Dendritic cell treated with granulocyte-macrophage colony-stimulating factor and Interleukin-4, amounts not matched to agents 40 ng/mL and 50 ng/mL, for 4 days (primary cell): ENCODE measurements at regions not wholly inside any gene's neighbourhood (a gene's known extent, or its start where the extent isn't known, plus 50 kb on each side); places are given as distances from the start of the nearest gene placed in this dataset.
A peak's percentile ranks its signal among the peaks of the same experiment; 100 is the strongest.
"Not testable (repeated sequence)": the region's sequence is repeated elsewhere in the genome, so short reads cannot be mapped to it uniquely, and the experiment has no call there.

ENCODE experiments used
- H3K27ac Mint-ChIP-seq: one replicate; pipeline ENCODE4 v1.8.0; 2022; ENCODE audit warnings: mild to moderate bottlenecking, mixed read lengths
- H3K27me3 Mint-ChIP-seq: one replicate; pipeline ENCODE4 v1.8.0; 2022; ENCODE audit warnings: mild to moderate bottlenecking, mixed read lengths
- H3K36me3 Mint-ChIP-seq: one replicate; pipeline ENCODE4 v1.8.0; 2022; ENCODE audit warnings: low read depth, mixed read lengths
- H3K4me1 Mint-ChIP-seq: one replicate; pipeline ENCODE4 v1.8.0; 2022; ENCODE audit warnings: low read depth, mixed read lengths
- H3K4me3 Mint-ChIP-seq: one replicate; pipeline ENCODE4 v1.8.0; 2022; ENCODE audit warnings: mild to moderate bottlenecking, moderate library complexity, mixed read lengths
- H3K9me3 Mint-ChIP-seq: one replicate; pipeline ENCODE4 v1.8.0; 2022; ENCODE audit warnings: mixed read lengths
- intact Hi-C: fragments of 100-400 bp; cut with micrococcal nuclease; formaldehyde crosslinking; loops from one replicate; pipeline ENCODE4 v1.15.0; 2022

DNA sequence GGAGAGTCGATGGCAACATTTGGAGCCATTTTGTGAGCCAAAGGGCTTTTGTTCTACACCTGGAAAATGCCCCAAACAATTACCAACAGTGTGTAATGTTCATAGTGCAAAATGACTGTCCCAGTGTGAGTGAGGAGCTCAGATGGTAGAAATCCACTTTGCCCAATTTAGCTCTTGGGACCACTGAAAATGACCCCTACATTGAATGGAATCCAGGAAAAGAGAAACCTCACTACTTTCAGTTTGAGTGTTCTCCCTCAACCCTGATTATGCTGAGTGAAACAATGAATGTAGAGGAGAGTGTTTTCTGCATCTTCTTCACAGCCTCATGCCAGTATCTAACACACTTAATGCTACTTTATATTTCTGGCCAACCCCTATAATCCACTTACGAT, 84.9 kb upstream of the NRN1 start:
- Mint-ChIP-seq H3K27ac (no peak overlapping the region), H3K27me3 (peaks cover 21% of the 10 kb centered on the region), H3K36me3 (no peaks in the 10 kb centered on the region), H3K4me1 (peaks cover 10% of the 10 kb centered on the region), H3K4me3 (no peak overlapping the region), H3K9me3 (no peaks in the 10 kb centered on the region)
- intact Hi-C loops, result no loop called here

GRCh38 chr6:6090861-6091607, 84.3 kb upstream of the NRN1 start:
- intact Hi-C loops, result no loop called here

GRCh38 chr6:6085928-6086668, 79.4 kb upstream of the NRN1 start:
- Mint-ChIP-seq H3K4me1 (peaks cover 21% of the 10 kb centered on the region), H3K9me3 (peaks cover 7% of the 10 kb centered on the region), H3K27ac (peak overlapping the region; percentile 23), H3K27me3 (peaks cover 15% of the 10 kb centered on the region), H3K4me3 (no peak overlapping the region), H3K36me3 (no peaks in the 10 kb centered on the region)
- intact Hi-C loops, result no loop called here

More at GRCh38 chr6:6090861-6091607, 84.3 kb upstream of the NRN1 start:
- Mint-ChIP-seq H3K36me3 (no peaks in the 10 kb centered on the region), H3K27me3 (peaks cover 19% of the 10 kb centered on the region), H3K4me3 (no peak overlapping the region), H3K27ac (no peak overlapping the region), H3K4me1 (peaks cover 16% of the 10 kb centered on the region), H3K9me3 (no peaks in the 10 kb centered on the region)

DNA sequence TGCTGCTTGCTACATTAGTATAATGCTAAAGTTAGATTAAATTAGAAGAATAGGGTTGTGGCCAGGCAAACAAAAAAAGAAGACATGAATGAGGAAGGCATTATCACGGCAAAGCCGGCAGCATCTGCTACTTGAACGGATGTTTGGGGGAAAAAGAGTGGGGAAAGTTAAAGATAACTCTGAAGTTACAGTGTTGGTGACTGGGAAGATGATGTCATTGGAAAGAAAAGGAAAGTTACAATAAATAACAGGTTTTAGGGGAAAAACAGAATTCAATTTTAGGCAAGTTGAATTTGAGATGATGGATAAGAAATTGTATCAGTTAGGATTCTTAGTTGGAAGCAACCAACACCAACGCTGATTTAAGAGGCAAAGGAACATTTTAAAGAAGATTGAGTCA, 74.2 kb upstream of the NRN1 start:
- Mint-ChIP-seq H3K27ac (no peak overlapping the region), H3K36me3 (no peaks in the 10 kb centered on the region), H3K9me3 (peaks cover 7% of the 10 kb centered on the region), H3K27me3 (peaks cover 23% of the 10 kb centered on the region), H3K4me3 (no peak overlapping the region), H3K4me1 (peaks cover 5% of the 10 kb centered on the region)
- intact Hi-C loops, result no loop called here

DNA sequence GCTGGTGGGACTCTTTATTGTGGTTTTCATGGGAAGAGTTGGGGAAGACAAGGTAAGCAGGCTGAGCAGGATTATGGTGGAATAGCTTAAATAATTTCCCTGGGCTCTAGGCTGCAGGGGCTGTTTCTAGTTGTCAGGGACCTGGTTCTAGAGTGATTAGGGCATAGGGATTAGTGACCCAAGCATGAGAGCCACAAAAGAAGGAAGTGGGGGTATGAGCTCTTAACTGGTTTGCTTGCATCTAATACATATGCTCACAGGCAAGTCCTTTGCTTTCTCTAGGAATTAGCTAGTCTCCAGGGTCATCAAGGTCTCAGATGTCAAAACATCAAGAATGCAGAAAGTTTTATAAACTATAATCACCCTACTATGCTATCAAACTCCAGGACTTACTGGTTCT, 67.5 kb upstream of the NRN1 start:
- H3K4me1 Mint-ChIP-seq, result no peaks in the 10 kb centered on the region
- H3K9me3 Mint-ChIP-seq, result peaks cover 12% of the 10 kb centered on the region
- intact Hi-C loops, result no loop called here
- no peaks in the 10 kb centered on the region for H3K36me3 Mint-ChIP-seq
- peaks cover 37% of the 10 kb centered on the region for H3K27me3 Mint-ChIP-seq
- no peak overlapping the region for H3K4me3 Mint-ChIP-seq
- no peak overlapping the region for H3K27ac Mint-ChIP-seq

DNA sequence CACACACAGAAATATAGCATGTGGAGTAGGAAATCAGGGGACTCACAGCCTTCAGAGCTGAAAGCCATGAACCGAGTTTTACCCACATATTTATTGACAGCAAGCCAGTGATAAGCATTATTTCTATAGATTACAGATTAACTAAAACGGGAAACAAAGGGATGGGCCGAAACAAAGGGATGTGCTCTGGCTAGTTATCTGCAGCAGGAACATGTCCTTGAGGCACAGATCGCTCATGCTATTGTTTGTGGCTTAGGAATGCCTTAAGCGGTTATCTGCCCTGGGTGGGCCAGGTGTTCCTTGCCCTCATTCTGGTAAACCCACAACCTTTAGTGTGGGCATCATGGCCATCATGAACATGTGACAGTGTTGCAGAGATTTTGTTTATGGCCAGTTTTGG, 61.4 kb upstream of the NRN1 start:
- peaks cover 27% of the 10 kb centered on the region for H3K9me3 Mint-ChIP-seq
- intact Hi-C loops, H3K4me1 Mint-ChIP-seq, H3K27ac Mint-ChIP-seq, H3K36me3 Mint-ChIP-seq, H3K4me3 Mint-ChIP-seq: not testable (repeated sequence)
- peaks cover 43% of the 10 kb centered on the region for H3K27me3 Mint-ChIP-seq

- Mint-ChIP-seq H3K36me3 (no peaks in the 10 kb centered on the region), H3K4me3 (no peak overlapping the region), H3K27me3 (peaks cover 49% of the 10 kb centered on the region), H3K4me1 (no peaks in the 10 kb centered on the region), H3K27ac (no peak overlapping the region), H3K9me3 (no peaks in the 10 kb centered on the region)
- intact Hi-C loops, result loop anchor here (2.0 kb wide), 1 partner anchor 489 kb away; no protein-coding TSS in a partner anchor
These were observed 51.3 kb upstream of the NRN1 start for GRCh38 chr6:6058054-6058444.

DNA sequence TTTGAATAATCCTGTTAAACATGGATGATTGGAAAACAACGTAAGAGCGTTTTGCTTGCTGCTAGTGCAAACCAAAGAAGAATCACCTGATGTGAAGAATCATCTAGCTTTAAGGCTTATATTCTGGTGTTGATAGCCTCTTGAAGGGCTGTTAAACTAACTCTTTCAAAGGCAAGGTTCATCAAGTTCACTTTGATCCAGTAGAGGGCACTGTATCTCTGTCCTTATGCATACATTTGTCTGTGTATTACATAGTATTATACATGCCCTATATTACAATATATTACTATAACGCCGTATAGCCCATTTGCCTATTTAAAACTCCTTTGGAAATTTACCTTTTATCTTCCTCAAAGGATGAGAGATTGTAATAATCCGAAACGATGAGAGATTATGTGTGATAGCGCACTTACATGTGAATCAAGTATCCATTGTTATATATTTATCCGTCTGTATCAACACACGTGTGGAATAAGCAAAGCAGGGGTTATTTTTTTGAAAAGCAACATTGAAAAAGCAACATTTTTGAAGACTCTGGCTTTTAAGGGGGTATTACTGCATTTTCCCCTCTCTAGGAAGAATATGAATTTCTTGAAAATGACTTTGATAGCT, 50.8 kb upstream of the NRN1 start:
- Mint-ChIP-seq H3K27ac (no peak overlapping the region), H3K4me1 (no peaks in the 10 kb centered on the region), H3K27me3 (peaks cover 49% of the 10 kb centered on the region), H3K9me3 (no peaks in the 10 kb centered on the region), H3K36me3 (no peaks in the 10 kb centered on the region), H3K4me3 (no peak overlapping the region)
- intact Hi-C loops, result loop anchor here (1.0 to 2.0 kb wide), 2 partner anchors 74 to 489 kb away; no protein-coding TSS in a partner anchor
